NCI-H69 (cell line): ENCODE measurements at regions not wholly inside any gene's neighbourhood (a gene's known extent, or its start where the extent isn't known, plus 50 kb on each side); places are given as distances from the start of the nearest gene placed in this dataset.

Source experiments
- DNase-seq: peaks from one replicate; lab custom pipeline; 2025; lab: John Stamatoyannopoulos, UW

GRCh38 chr10:78186572-78186971, 152.9 kb downstream of the RPS24 start:
- DNase-seq, result peak; percentile 7

DNA sequence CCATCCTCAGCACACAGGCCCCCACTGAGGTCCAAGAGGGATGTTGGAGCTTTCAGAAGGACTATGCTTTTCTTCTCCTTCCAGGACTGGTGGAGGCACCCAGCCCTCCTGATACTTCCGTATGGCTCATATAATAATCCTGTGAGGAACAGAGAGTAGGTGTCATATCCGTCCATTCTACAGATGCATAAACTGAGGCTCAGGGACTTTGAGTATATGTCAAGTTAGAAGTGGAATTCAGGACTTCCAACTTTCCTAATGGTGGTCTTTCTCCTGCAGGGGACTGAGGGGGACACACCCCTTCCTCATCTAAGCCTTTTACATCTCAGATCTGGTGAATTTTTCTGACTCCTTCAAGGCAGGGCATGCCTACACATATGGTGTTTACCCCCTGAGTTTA, 153.7 kb downstream of the RPS24 start:
- DNase-seq, result no peak

DNA sequence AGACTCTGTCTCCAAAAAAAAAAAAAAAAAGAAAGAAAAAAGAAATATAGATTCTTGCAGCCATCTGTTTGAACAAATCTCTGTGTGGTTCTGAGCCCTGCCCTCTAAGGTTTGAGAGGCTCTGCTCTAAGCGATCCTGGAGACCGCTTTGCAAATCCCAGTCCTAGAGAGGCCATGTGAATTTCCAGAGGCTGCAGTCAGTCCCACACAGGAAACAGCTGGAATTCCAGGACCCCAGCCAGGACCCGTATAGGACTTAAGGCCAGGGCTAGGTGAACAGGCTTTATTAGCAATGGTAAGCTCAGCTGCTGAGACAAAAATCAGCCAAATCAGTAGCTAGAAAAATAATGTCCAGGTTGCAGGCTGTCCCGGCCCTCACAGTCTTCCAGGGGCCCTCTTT, 154.8 kb downstream of the RPS24 start:
- no peak for DNase-seq

- no peak for DNase-seq
These were observed 156.6 kb downstream of the RPS24 start for GRCh38 chr10:78190051-78190825.

GRCh38 chr10:78191301-78191700, 157.6 kb downstream of the RPS24 start:
- no peak for DNase-seq

DNA sequence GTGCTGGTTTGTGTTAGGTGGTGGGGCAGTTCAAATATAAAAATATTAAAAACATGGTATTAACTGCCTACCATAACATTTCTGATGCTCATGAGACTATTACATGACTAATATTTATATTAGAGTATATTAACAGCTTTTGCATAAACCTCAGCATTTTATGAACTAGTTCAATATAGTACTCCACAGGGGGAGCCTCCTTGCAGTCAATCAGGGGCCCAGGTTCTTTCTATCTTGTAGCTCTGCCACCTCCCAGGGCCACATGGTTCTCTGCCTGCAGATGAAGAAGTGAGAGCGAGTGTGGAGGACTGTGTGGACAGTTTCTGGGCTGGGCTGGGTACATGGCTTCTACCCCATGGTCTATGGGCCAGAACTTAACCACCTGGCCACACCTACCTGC, 159.5 kb downstream of the RPS24 start:
- no peak for DNase-seq

GRCh38 chr10:78194050-78194449, 160.4 kb downstream of the RPS24 start:
- DNase-seq, result no peak

DNA sequence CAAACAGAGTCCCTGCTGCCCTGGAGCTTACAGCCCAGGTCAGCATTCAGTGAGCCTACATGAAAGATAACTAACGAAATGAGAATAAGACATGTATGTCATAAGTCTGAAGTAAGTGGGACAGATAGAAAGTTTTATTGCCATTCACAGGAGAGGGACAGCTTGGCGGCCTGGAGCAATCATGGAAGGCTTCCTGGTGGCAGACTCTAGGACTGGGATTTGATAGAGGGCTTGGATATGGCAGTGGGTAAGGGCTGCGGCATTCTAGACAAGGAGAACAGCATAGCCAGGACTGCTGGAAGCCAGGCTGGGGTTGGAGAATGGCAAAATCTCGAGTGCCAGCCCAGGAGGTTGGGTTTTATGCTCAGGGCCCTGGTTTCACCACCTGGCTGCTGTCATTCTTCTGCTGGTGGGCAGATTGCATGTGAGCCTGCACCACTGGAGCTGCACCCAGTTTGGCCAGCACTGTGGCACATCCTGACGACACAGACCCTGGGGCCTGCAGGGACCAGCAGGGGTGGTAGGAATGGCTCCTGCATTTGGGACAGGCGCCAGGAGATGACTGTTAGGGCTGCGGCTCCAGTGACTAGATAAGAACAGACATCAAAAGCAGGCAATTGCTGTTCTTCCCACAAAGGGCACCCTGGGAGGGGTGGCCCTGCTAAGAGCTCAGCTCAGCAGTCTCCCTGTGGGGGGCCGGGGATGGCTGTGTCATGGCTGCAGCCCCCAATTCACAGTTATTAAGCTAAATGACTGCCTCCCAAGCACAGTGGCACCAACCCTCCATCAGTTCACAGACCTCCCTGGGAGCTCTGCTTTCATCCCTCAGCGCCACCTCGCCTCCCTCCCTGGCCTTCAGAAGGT, 161.1 kb downstream of the RPS24 start:
- DNase-seq, result peak; percentile 85

DNA sequence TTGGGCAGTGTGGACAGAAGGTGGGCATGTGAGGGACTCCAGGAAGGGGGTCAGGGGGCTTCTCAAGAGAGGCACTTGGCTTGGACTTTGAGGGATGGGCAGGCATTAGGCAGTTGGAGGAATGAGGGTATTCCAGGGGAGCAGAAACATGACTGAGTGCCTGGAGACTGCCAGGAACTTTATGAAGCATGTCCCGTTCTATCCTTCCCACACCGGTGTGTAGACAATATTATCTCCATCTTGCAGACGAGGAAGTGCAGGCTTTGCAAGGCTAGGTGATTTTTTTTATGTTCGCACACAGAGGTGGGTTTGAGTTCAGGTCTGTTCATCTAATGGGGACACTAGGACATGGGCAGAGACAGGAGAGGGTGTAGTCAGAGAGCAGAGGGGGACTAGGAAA, 162.7 kb downstream of the RPS24 start:
- DNase-seq, result no peak

DNA sequence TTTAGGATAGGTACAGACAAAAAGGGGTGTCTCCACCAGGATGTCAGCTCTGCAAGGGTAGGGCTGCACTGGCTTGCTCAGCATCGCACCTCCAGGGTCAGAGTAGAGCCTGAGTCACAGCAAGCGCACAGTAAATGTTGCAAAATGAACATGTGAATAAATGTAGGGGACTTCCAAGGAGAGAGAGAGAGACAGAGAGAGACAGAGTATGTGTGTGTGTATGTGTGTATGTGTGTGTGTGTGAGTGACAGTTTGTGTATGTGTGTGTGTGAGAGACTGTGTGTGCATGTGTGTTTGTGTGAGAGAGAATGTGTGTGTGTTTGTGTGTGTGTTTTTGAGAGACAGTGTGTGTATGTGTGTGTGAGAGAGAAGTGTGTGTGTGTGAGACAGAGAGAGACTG, 163.3 kb downstream of the RPS24 start:
- DNase-seq, result no peak

- DNase-seq, result no peak
These were observed 164.1 kb downstream of the RPS24 start for GRCh38 chr10:78197628-78198272.

- DNase-seq, result peak; percentile 69
These were observed 165.5 kb downstream of the RPS24 start for GRCh38 chr10:78199005-78199725.

GRCh38 chr10:78199759-78200158, 166.1 kb downstream of the RPS24 start:
- peak; percentile 78 for DNase-seq

DNA sequence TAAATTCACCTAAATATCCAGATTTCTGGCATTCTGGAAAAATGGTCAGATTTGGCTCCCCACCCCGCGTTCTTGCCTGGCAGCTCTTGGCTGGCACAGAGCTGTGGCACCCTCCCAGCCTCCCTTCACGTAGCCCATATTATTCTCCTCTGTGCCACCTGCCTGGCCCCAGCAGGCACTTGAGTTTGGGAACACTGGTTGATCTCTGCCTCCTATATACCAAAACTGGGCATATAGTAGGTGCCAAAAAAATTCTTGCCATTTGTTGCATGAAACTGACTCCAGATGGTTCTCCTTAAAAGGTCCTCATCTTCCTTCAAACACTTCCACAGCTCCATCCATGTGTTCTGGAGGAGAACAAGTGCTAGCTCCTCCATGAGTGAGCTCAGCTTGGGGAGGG, 167.0 kb downstream of the RPS24 start:
- no peak for DNase-seq

GRCh38 chr10:78202386-78202785, 168.7 kb downstream of the RPS24 start:
- no peak for DNase-seq

GRCh38 chr10:78203915-78204818, 170.5 kb downstream of the RPS24 start:
- peak; percentile 72 for DNase-seq

DNA sequence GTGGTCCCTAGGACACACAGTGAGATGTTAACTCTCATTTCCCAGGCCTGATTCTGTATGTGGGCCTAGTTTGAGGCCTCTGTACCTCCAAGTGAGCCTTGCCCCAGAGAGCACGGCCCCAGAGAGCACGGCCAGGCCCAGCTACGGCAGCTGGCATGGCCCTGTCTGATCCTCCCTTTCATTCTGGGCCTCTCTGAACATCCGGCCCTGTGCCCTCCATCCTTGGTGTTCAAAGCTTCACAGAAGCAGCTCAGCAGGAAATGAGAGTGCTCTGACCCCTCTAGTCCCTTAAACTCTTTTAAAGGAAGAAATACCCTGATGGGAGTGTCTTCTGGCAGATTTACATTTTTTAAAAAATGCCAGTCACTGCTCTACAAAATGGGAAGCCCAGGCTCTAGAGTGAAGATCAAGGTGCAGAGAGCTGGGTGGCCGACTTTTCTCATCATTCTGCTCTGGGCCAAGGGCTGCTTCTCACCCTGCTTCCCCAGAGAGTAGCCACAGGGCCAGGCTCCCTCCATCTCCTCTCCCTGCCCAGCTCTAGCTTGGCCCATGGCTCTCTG, 171.9 kb downstream of the RPS24 start:
- no peak for DNase-seq

GRCh38 chr10:78207216-78207615, 173.6 kb downstream of the RPS24 start:
- DNase-seq, result no peak

DNA sequence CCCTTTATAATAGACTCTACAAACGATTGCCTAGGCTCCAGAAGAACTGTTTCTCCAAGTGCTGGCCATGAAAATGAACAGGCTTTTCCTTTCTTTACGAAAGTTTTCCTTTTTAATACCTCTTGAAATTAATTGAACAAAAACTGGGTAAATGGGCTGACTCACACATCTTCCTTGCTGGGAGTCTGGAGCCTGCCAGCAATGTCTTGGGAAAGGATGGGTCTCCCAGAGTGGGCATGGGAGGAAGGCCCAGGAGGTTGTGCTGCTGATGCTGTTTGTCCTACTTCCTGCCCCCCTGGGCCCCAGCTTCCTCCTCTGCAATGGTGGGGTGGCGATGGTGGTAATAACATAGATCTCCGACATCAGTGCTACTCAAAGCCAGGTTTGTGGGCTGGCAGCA, 174.1 kb downstream of the RPS24 start:
- DNase-seq, result no peak

GRCh38 chr10:78209970-78210369, 176.3 kb downstream of the RPS24 start:
- no peak for DNase-seq

DNA sequence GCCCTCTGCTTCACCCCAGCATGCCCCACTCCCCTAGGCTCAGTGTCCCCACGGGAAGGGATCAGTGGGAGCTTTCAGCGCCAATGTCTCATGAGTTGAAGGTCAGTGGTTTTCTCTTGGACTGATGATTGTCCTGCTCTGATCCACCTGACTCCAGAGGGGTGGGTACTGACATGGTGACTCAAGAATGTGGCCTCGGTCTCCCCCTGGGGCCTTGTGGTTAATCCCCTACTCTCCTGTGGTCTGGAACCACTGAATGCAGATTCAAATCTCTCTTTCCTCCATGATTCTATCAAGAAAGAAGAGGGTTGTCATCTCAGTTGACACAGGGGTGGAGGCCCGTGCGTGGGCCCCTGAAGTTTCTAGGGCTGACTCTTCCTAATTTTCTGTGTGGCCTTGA, 176.9 kb downstream of the RPS24 start:
- no peak for DNase-seq
